GM23338 (cell line): ENCODE measurements at regions not wholly inside any gene's neighbourhood (a gene's known extent, or its start where the extent isn't known, plus 50 kb on each side); places are given as distances from the start of the nearest gene placed in this dataset.

ENCODE experiments used
- ATAC-seq: fragments of 200-7000 bp; cut with Tn5 transposase; 3 replicates; pipeline ENCODE4 v1.9.1; 2020
- DNase-seq: peaks from one replicate; pipeline ENCODE4 v3.0.0-alpha.2; 2015; ENCODE audit warnings: low spot score
- H2AFZ ChIP-seq: fragments of 200-600 bp; sonication (generic); 2 replicates; pipeline ENCODE4 v1.8.0; 2016; ENCODE audit warnings: antibody characterized with exemption, mild to moderate bottlenecking, moderate library complexity
- H3F3A ChIP-seq: fragments of 200-600 bp; sonication (generic); replicated peaks from 2 replicates; pipeline ENCODE4 v1.8.0; 2017; ENCODE audit warnings: antibody characterized with exemption, mixed run types, low read depth
- H3K27ac ChIP-seq: fragments of 200-600 bp; sonication (generic); 2 replicates; pipeline ENCODE4 v1.6.1; 2016; ENCODE audit warnings: low read depth
- H3K27me3 ChIP-seq: fragments of 200-600 bp; sonication (generic); 2 replicates; pipeline ENCODE4 v1.8.0; 2016; ENCODE audit warnings: mild to moderate bottlenecking, mixed run types, moderate library complexity; ENCODE audit not compliant: insufficient read depth
- H3K36me3 ChIP-seq: fragments of 200-600 bp; sonication (generic); 2 replicates; pipeline ENCODE4 v1.8.0; 2016; ENCODE audit warnings: mild to moderate bottlenecking; ENCODE audit not compliant: insufficient read depth
- H3K4me1 ChIP-seq: fragments of 200-600 bp; sonication (generic); 2 replicates; pipeline ENCODE4 v1.8.0; 2016; ENCODE audit warnings: mild to moderate bottlenecking, moderate library complexity; ENCODE audit not compliant: insufficient read depth
- H3K4me2 ChIP-seq: fragments of 200-600 bp; sonication (generic); 2 replicates; pipeline ENCODE4 v1.7.1; 2017; ENCODE audit warnings: mixed run types
- H3K4me3 ChIP-seq: fragments of 200-600 bp; sonication (generic); 2 replicates; pipeline ENCODE4 v1.6.1; 2016; ENCODE audit warnings: mixed run types
- H3K79me2 ChIP-seq: fragments of 200-600 bp; sonication (generic); replicated peaks from 2 replicates; pipeline ENCODE4 v1.8.0; 2017; ENCODE audit warnings: mild to moderate bottlenecking; ENCODE audit not compliant: insufficient read depth
- H3K9me2 ChIP-seq: fragments of 200-600 bp; sonication (generic); 2 replicates; pipeline ENCODE4 v1.8.0; 2017; ENCODE audit not compliant: insufficient read depth
- H4K20me1 ChIP-seq: fragments of 200-600 bp; sonication (generic); replicated peaks from 2 replicates; pipeline ENCODE4 v1.8.0; 2017; ENCODE audit warnings: mild to moderate bottlenecking; ENCODE audit not compliant: insufficient read depth
- H3K27ac Mint-ChIP-seq: 2 replicates; pipeline ENCODE4 v1.8.0; 2020; ENCODE audit warnings: inconsistent platforms, mild to moderate bottlenecking, moderate library complexity, mixed read lengths
- H3K27me3 Mint-ChIP-seq: 3 replicates; pipeline ENCODE4 v1.8.0; 2022; ENCODE audit warnings: low read depth, mild to moderate bottlenecking, moderate library complexity, mixed read lengths, inconsistent platforms; ENCODE audit not compliant: insufficient read depth, poor library complexity
- H3K36me3 Mint-ChIP-seq: 3 replicates; pipeline ENCODE4 v1.8.0; 2021; ENCODE audit warnings: low read depth, mild to moderate bottlenecking, inconsistent platforms, moderate library complexity, mixed read lengths
- H3K4me1 Mint-ChIP-seq: 3 replicates; pipeline ENCODE4 v1.8.0; 2020; ENCODE audit warnings: mild to moderate bottlenecking, inconsistent platforms, mixed read lengths
- H3K4me3 Mint-ChIP-seq: 3 replicates; pipeline ENCODE4 v1.8.0; 2021; ENCODE audit warnings: moderate library complexity, mild to moderate bottlenecking, inconsistent platforms, mixed read lengths
- H3K9me3 Mint-ChIP-seq: 3 replicates; pipeline ENCODE4 v1.8.0; 2020; ENCODE audit warnings: moderate library complexity, mild to moderate bottlenecking, inconsistent platforms, mixed read lengths
- CTCF ChIP-seq, 2 experiments: fragments of 200-600 bp in 1 of 2; sonication (generic) in 1 of 2; conservative IDR thresholded peaks; 2 replicates each; pipeline versions ENCODE4 v1.5.1 to v1.6.1; 2016 to 2017; ENCODE audit warnings: antibody characterized with exemption in 2 of 2, low read depth in 2 of 2, mild to moderate bottlenecking in 2 of 2, moderate library complexity in 1 of 2
- ETS1 ChIP-seq: IDR thresholded peaks from 2 replicates; pipeline ENCODE4 v1.6.1; 2016; ENCODE audit warnings: antibody characterized with exemption
- EZH2 ChIP-seq: fragments of 200-600 bp; sonication (generic); IDR thresholded peaks from one replicate; pipeline ENCODE4 v1.8.0; 2017; ENCODE audit warnings: antibody characterized with exemption, mild to moderate bottlenecking, low read depth; ENCODE audit not compliant: unreplicated experiment
- EZH2phosphoT487 ChIP-seq: fragments of 200-600 bp; sonication (generic); IDR thresholded peaks from one replicate; pipeline ENCODE4 v1.8.1; 2018; ENCODE audit warnings: antibody characterized with exemption; ENCODE audit not compliant: unreplicated experiment
- JUNB ChIP-seq: IDR thresholded peaks from one replicate; pipeline ENCODE4 v1.6.1; 2016; ENCODE audit warnings: antibody characterized with exemption; ENCODE audit not compliant: unreplicated experiment
- NANOG ChIP-seq: IDR thresholded peaks from 2 replicates; pipeline ENCODE4 v1.6.1; 2016; ENCODE audit warnings: antibody characterized with exemption, borderline replicate concordance
- POLR2AphosphoS5 ChIP-seq: IDR thresholded peaks from 2 replicates; pipeline ENCODE4 v1.6.1; 2016; ENCODE audit warnings: antibody characterized with exemption, low read depth
- REST ChIP-seq: IDR thresholded peaks from one replicate; pipeline ENCODE4 v1.6.1; 2018; ENCODE audit warnings: antibody characterized with exemption; ENCODE audit not compliant: unreplicated experiment
- STAT1 ChIP-seq: IDR thresholded peaks from one replicate; pipeline ENCODE4 v1.6.1; 2016; ENCODE audit warnings: antibody characterized with exemption; ENCODE audit not compliant: unreplicated experiment
- ZNF114 ChIP-seq: fragments of 250-450 bp; sonication (Bioruptor Pico); IDR thresholded peaks from 2 replicates; pipeline ENCODE4 v1.5.0; 2020; ENCODE audit warnings: mild to moderate bottlenecking, moderate library complexity
- ZNF331 ChIP-seq: fragments of 250-450 bp; sonication (Bioruptor Pico); IDR thresholded peaks from 2 replicates; pipeline ENCODE4 v1.5.0; 2020; ENCODE audit warnings: low read depth, mild to moderate bottlenecking, moderate library complexity
- ZNF462 ChIP-seq: fragments of 250-450 bp; sonication (Bioruptor Pico); IDR thresholded peaks from 2 replicates; pipeline ENCODE4 v1.5.0; 2020; ENCODE audit warnings: mild to moderate bottlenecking, moderate library complexity

- Histone ChIP-seq H3K4me1 (peaks cover 28% of the 10 kb centered on the region), H3K4me3 (no peak overlapping the region), H3K79me2 (no peaks in the 10 kb centered on the region), H2AFZ (no peak overlapping the region), H3K4me2 (no peak overlapping the region), H3F3A (0 out of 2 replicates have a peak, but pooled peaks cover 7% of the 10 kb centered on the region), H3K36me3 (no peaks in the 10 kb centered on the region), H3K27ac (no peak overlapping the region), H3K9me2 (no peaks in the 10 kb centered on the region), H3K27me3 (no peaks in the 10 kb centered on the region), H4K20me1 (no peaks in the 10 kb centered on the region)
- Mint-ChIP-seq H3K36me3 (peaks cover 27% of the 10 kb centered on the region), H3K27ac (no peak overlapping the region), H3K4me1 (peaks cover 23% of the 10 kb centered on the region), H3K27me3 (peaks cover 7% of the 10 kb centered on the region), H3K4me3 (no peak overlapping the region), H3K9me3 (peaks cover 29% of the 10 kb centered on the region)
- no peak for TF ChIP-seq EZH2phosphoT487
- no peak for TF ChIP-seq NANOG
- TF ChIP-seq EZH2 = no peak
- TF ChIP-seq ZNF331 (CRISPR knock-in tag) = no peak
- no peak for TF ChIP-seq JUNB
- no peak for TF ChIP-seq ZNF462 (CRISPR knock-in tag)
- TF ChIP-seq STAT1 = no peak
- no peak for TF ChIP-seq CTCF (conservative IDR thresholded peaks at IDR 0.05; ENCODE audit: low read depth in 2 of 2)
- TF ChIP-seq ETS1 = no peak
- no peak for TF ChIP-seq ZNF114 (CRISPR knock-in tag)
- TF ChIP-seq POLR2AphosphoS5 = no peak
- no peak for TF ChIP-seq REST
- ATAC-seq (no peak), DNase-seq (no peak)
These were observed 70.0 kb upstream of the FAT3 start for GRCh38 chr11:92154611-92155010.
